ENCODE measurements at regions not wholly inside any gene's neighbourhood (a gene's known extent, or its start where the extent isn't known, plus 50 kb on each side); places are given as distances from the start of the nearest gene placed in this dataset.

- peak; percentile 42 for TF ChIP-seq XRCC5 (optimal IDR thresholded peaks at IDR 0.05; ENCODE audit: low read length)
- TF ChIP-seq, protein P1, sequence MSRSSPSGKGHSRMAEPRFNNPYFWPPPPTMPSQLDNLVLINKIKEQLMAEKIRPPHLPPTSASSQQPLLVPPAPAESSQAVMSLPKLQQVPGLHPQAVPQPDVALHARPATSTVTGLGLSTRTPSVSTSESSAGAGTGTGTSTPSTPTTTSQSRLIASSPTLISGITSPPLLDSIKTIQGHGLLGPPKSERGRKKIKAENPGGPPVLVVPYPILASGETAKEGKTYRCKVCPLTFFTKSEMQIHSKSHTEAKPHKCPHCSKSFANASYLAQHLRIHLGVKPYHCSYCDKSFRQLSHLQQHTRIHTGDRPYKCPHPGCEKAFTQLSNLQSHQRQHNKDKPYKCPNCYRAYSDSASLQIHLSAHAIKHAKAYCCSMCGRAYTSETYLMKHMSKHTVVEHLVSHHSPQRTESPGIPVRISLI (CRISPR knock-in tag; IDR thresholded peaks at IDR 0.05; ENCODE audit: borderline replicate concordance): peak; percentile 82; the same call in 1 of the 2 replicates
These were observed 214.8 kb downstream of the UNC5CL start (continued) for GRCh38 chr6:40823917-40824891.

DNA sequence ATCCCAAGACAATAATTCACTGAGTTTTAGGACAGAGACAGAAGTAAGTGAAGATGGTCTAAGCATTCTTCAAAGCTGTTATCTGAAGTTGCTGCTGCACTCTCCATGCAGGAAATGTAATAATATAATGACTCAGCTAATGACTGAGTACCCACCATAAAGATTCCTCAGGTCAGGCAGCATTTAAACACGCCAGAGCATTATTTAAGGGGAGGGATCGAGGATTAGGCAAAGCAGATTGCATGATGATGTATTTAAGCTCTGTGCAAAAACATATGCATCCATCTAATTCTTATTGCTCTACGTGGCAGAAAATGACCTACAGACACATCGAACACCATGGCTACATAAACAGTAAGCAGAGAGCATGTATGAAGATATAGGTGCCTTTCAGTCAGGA, 216.4 kb downstream of the UNC5CL start:
- FAIRE-seq: no peak
- no peaks in the 10 kb centered on the region for H3K4me1 ChIP-seq (ENCODE audit: insufficient read depth, low read length)
- ChIA-PET POLR2A (no interaction called here), CTCF (ENCODE audit: low intra/inter-chr PET ratio, low total read pairs) (no interaction called here)
- intact Hi-C loops (cut with micrococcal nuclease; ENCODE audit: unreplicated experiment): no loop called here
- 0% methylated on average over 4 of the region's 4 CpGs for WGBS (ENCODE audit: low lambda C conversion rate)
- H2AFZ ChIP-seq (ENCODE audit: low read length): no peak overlapping the region
- no peak for ATAC-seq
- H3K4me2 ChIP-seq (ENCODE audit: low read depth, low read length): no peak overlapping the region
- BruUV-seq (replicated peaks): no TSS peak
- no peaks in the 10 kb centered on the region for H3K27me3 ChIP-seq (ENCODE audit: control insufficient read depth in 1 of 2, insufficient read depth in 2 of 2, low read length in 2 of 2)
- H3K9ac ChIP-seq (ENCODE audit: insufficient read depth, low read depth, low read length): no peak overlapping the region
- no peaks in the 10 kb centered on the region for H4K20me1 ChIP-seq (ENCODE audit: insufficient read depth, low read length)
- H3K79me2 ChIP-seq (ENCODE audit: insufficient read depth, low read length): no peaks in the 10 kb centered on the region
- in situ Hi-C loops (cut with HindIII; ENCODE audit: extremely low pct_ligation_motif_present, low pct_unique_long_range_greater_than_20kb): no loop called here
- no peak for DNase-seq (ENCODE audit: low spot score)
- H3K36me3 ChIP-seq (replicated peaks in 1 of 2; ENCODE audit: control insufficient read depth in 1 of 2, insufficient read depth in 2 of 2, low read length in 2 of 2): no peaks in the 10 kb centered on the region
- H3K27ac ChIP-seq (ENCODE audit: extremely low read length, insufficient read depth, low read length): no peak overlapping the region
- H3K9me3 ChIP-seq (ENCODE audit: low read length): no peaks in the 10 kb centered on the region
- H3K4me3 ChIP-seq (replicated peaks in 1 of 3; ENCODE audit: insufficient read depth in 1 of 3, low read depth in 2 of 3, low read length in 3 of 3): no peak overlapping the region
- TF ChIP-seq HMGXB4 (CRISPR knock-in tag; IDR thresholded peaks at IDR 0.05; ENCODE audit: borderline replicate concordance in 1 of 2, low read depth in 1 of 2): no peak
- no peak for TF ChIP-seq SSRP1 (CRISPR knock-in tag; IDR thresholded peaks at IDR 0.05)
- TF ChIP-seq ZNF766 (CRISPR knock-in tag; IDR thresholded peaks at IDR 0.05; ENCODE audit: borderline replicate concordance): no peak
- TF ChIP-seq, protein P2, sequence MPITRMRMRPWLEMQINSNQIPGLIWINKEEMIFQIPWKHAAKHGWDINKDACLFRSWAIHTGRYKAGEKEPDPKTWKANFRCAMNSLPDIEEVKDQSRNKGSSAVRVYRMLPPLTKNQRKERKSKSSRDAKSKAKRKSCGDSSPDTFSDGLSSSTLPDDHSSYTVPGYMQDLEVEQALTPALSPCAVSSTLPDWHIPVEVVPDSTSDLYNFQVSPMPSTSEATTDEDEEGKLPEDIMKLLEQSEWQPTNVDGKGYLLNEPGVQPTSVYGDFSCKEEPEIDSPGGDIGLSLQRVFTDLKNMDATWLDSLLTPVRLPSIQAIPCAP (CRISPR knock-in tag; IDR thresholded peaks at IDR 0.05; ENCODE audit: low read depth): no peak
- no peak for TF ChIP-seq SP5 (CRISPR knock-in tag; IDR thresholded peaks at IDR 0.05; ENCODE audit: borderline replicate concordance, low read depth)
- no peak for TF ChIP-seq ZNF121 (CRISPR knock-in tag; IDR thresholded peaks at IDR 0.05)
- TF ChIP-seq FOXP1 (IDR thresholded peaks at IDR 0.05): no peak
- TF ChIP-seq FOXP1 (CRISPR knock-in tag; IDR thresholded peaks at IDR 0.05): no peak
- TF ChIP-seq, protein P3, sequence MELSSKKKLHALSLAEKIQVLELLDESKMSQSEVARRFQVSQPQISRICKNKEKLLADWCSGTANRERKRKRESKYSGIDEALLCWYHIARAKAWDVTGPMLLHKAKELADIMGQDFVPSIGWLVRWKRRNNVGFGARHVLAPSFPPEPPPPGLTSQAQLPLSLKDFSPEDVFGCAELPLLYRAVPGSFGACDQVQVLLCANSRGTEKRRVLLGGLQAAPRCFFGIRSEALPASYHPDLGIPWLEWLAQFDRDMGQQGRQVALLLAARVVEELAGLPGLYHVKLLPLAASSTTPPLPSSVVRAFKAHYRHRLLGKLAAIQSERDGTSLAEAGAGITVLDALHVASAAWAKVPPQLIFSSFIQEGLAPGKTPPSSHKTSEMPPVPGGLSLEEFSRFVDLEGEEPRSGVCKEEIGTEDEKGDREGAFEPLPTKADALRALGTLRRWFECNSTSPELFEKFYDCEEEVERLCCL (CRISPR knock-in tag; IDR thresholded peaks at IDR 0.05; ENCODE audit: borderline replicate concordance): no peak
- no peak for TF ChIP-seq ZNF597 (CRISPR knock-in tag; IDR thresholded peaks at IDR 0.05)
- TF ChIP-seq, protein P4, sequence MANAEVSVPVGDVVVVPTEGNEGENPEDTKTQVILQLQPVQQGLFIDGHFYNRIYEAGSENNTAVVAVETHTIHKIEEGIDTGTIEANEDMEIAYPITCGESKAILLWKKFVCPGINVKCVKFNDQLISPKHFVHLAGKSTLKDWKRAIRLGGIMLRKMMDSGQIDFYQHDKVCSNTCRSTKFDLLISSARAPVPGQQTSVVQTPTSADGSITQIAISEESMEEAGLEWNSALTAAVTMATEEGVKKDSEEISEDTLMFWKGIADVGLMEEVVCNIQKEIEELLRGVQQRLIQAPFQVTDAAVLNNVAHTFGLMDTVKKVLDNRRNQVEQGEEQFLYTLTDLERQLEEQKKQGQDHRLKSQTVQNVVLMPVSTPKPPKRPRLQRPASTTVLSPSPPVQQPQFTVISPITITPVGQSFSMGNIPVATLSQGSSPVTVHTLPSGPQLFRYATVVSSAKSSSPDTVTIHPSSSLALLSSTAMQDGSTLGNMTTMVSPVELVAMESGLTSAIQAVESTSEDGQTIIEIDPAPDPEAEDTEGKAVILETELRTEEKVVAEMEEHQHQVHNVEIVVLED (CRISPR knock-in tag; IDR thresholded peaks at IDR 0.05; ENCODE audit: borderline replicate concordance): no peak
- no peak for TF ChIP-seq KLF9 (CRISPR knock-in tag; IDR thresholded peaks at IDR 0.05; ENCODE audit: low read depth)
